ENCODE measurements at regions not wholly inside any gene's neighbourhood (a gene's known extent, or its start where the extent isn't known, plus 50 kb on each side); places are given as distances from the start of the nearest gene placed in this dataset.

DNA sequence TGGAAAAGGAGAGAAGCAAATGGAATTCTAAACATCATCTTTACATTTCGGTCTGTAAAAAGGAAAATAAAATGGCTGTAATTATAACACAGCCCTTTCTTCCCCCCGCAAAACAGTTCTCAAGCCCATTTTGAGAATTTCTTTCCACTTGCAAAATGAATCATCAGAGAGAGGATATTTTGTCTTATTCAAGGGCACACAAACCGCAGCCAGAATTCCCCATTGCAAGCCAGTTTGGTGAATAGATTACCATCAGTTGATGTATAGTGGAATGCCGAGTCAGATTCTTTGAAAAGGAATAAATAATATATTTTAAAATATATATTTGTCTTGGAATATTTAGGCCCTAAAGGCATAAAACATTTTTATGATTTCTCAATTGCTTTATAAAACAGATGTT is 420.4 kb upstream of the SEMA6D start:
- TF ChIP-seq, protein P1, sequence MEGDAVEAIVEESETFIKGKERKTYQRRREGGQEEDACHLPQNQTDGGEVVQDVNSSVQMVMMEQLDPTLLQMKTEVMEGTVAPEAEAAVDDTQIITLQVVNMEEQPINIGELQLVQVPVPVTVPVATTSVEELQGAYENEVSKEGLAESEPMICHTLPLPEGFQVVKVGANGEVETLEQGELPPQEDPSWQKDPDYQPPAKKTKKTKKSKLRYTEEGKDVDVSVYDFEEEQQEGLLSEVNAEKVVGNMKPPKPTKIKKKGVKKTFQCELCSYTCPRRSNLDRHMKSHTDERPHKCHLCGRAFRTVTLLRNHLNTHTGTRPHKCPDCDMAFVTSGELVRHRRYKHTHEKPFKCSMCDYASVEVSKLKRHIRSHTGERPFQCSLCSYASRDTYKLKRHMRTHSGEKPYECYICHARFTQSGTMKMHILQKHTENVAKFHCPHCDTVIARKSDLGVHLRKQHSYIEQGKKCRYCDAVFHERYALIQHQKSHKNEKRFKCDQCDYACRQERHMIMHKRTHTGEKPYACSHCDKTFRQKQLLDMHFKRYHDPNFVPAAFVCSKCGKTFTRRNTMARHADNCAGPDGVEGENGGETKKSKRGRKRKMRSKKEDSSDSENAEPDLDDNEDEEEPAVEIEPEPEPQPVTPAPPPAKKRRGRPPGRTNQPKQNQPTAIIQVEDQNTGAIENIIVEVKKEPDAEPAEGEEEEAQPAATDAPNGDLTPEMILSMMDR (IDR thresholded peaks at IDR 0.05) = no peak
- TF ChIP-seq ZNF232 (CRISPR knock-in tag; IDR thresholded peaks at IDR 0.05) = no peak

Measured in WTC11 (cell line).